ENCODE measurements at regions not wholly inside any gene's neighbourhood (a gene's known extent, or its start where the extent isn't known, plus 50 kb on each side); places are given as distances from the start of the nearest gene placed in this dataset.

DNA sequence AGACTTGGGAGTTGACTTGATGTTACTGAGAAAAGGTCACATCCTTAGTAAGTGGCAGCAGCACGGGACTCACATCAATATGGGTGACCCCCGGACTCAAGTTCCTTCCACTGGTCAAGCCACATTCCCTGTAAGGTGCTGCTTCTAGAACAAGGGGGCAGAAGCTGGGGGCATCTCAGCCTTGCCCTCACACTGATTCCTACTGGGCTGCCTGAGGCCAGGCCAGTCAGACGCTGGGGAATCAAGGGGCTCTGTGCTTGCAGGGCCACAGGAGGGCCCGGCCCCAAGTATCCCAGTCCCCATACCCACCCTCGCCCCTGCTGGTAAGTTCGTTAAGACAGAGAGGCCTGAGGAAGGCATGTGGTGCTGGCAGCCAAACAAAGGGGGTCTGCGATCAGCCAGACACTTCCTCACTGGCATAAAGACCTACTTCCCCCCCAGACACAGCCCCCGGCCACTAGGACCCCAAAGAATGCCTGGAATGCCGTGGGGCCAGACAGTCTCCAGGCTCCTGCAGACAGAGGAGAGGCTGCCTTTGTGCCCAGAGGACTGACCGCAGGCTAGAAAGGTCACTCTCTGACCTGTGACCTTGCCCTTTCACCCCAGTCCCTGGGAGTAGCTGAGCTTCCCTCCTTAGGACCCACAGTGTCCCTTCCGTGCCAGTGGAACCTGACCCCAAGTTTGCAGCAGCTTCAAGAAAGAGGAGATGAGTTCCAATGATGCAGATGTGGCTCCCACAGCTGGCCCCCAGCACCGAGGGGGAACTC lies 83.6 kb downstream of the HS1BP3 start (continued):
- TF ChIP-seq ARHGAP35 (CRISPR knock-in tag; IDR thresholded peaks at IDR 0.05; ENCODE audit: borderline replicate concordance): 0 out of 2 replicates have a peak, but pooled peaks have one; percentile 54
- peak; percentile 78; the same call in 1 of the 2 replicates for TF ChIP-seq SKIL (CRISPR knock-in tag; IDR thresholded peaks at IDR 0.05; ENCODE audit: borderline replicate concordance)
- TF ChIP-seq ZBTB7B (CRISPR knock-in tag; IDR thresholded peaks at IDR 0.05): peak; percentile 30; the same call in 1 of the 2 replicates
- 0 out of 2 replicates have a peak, but pooled peaks have one; percentile 15 for TF ChIP-seq ZBTB38 (CRISPR knock-in tag; IDR thresholded peaks at IDR 0.05)
- TF ChIP-seq ZBTB37 (CRISPR knock-in tag; IDR thresholded peaks at IDR 0.05): no peak
- TF ChIP-seq ATF5 (CRISPR knock-in tag; IDR thresholded peaks at IDR 0.05; ENCODE audit: low read depth): no peak
- TF ChIP-seq SP140L (CRISPR knock-in tag; IDR thresholded peaks at IDR 0.05; ENCODE audit: borderline replicate concordance): no peak
- TF ChIP-seq, protein P1, sequence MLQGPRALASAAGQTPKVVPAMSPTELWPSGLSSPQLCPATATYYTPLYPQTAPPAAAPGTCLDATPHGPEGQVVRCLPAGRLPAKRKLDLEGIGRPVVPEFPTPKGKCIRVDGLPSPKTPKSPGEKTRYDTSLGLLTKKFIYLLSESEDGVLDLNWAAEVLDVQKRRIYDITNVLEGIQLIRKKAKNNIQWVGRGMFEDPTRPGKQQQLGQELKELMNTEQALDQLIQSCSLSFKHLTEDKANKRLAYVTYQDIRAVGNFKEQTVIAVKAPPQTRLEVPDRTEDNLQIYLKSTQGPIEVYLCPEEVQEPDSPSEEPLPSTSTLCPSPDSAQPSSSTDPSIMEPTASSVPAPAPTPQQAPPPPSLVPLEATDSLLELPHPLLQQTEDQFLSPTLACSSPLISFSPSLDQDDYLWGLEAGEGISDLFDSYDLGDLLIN (CRISPR knock-in tag; IDR thresholded peaks at IDR 0.05; ENCODE audit: borderline replicate concordance): no peak
- TF ChIP-seq ELF3 (CRISPR knock-in tag; IDR thresholded peaks at IDR 0.05): no peak
- TF ChIP-seq TSC22D2 (CRISPR knock-in tag; IDR thresholded peaks at IDR 0.05; ENCODE audit: borderline replicate concordance): no peak
- TF ChIP-seq DDIT3 (CRISPR knock-in tag; IDR thresholded peaks at IDR 0.05): no peak
- no peak for TF ChIP-seq SAFB2 (CRISPR knock-in tag; IDR thresholded peaks at IDR 0.05; ENCODE audit: borderline replicate concordance, low read depth)
- TF ChIP-seq PAXIP1 (CRISPR knock-in tag; conservative IDR thresholded peaks at IDR 0.05): 0 out of 2 replicates have a peak, but pooled peaks have one; percentile 26
- 0 out of 2 replicates have a peak, but pooled peaks have one; percentile 21 for TF ChIP-seq FOSL2 (CRISPR knock-in tag; IDR thresholded peaks at IDR 0.05)
- TF ChIP-seq NCOR1 (IDR thresholded peaks at IDR 0.05; ENCODE audit: borderline replicate concordance, low read length): peak; percentile 56; the same call in 1 of the 2 replicates
- no peak for TF ChIP-seq ZNF784 (CRISPR knock-in tag; IDR thresholded peaks at IDR 0.05; ENCODE audit: borderline replicate concordance)

Data from HepG2 (cell line).